Endodermal cell (in vitro differentiated cells): ENCODE measurements at regions not wholly inside any gene's neighbourhood (a gene's known extent, or its start where the extent isn't known, plus 50 kb on each side); places are given as distances from the start of the nearest gene placed in this dataset.

Source experiments
- DNase-seq: peaks from one replicate; pipeline ENCODE4 v3.0.0-alpha.2; 2017
- H3K27ac ChIP-seq: 2 replicates; pipeline ENCODE4 v1.5.1; 2013; ENCODE audit warnings: mild to moderate bottlenecking, low read depth, low read length, moderate library complexity
- H3K27me3 ChIP-seq: 2 replicates; pipeline ENCODE4 v1.6.1; 2013; ENCODE audit warnings: mild to moderate bottlenecking, low read length, moderate library complexity; ENCODE audit not compliant: insufficient read depth, control insufficient read depth, poor library complexity, severe bottlenecking
- H3K36me3 ChIP-seq: 2 replicates; pipeline ENCODE4 v1.7.0; 2013; ENCODE audit warnings: mild to moderate bottlenecking, low read length, moderate library complexity; ENCODE audit not compliant: control insufficient read depth, insufficient read depth
- H3K4me1 ChIP-seq: one replicate; pipeline ENCODE4 v1.7.0; 2013; ENCODE audit warnings: low read length; ENCODE audit not compliant: control insufficient read depth, insufficient read depth
- H3K4me3 ChIP-seq: 2 replicates; pipeline ENCODE4 v1.5.1; 2013; ENCODE audit warnings: mild to moderate bottlenecking, low read length, moderate library complexity
- H3K9ac ChIP-seq: 2 replicates; pipeline ENCODE4 v1.6.1; 2013; ENCODE audit warnings: mild to moderate bottlenecking, low read length, moderate library complexity; ENCODE audit not compliant: poor library complexity, severe bottlenecking; ENCODE audit errors: extremely low read depth
- H3K9me3 ChIP-seq: 2 replicates; pipeline ENCODE4 v1.6.1; 2013; ENCODE audit warnings: mild to moderate bottlenecking, low read length, moderate library complexity; ENCODE audit not compliant: control insufficient read depth
- H3K27ac Mint-ChIP-seq: 2 replicates; pipeline ENCODE4 v1.8.0; 2020; ENCODE audit warnings: mixed read lengths
- H3K27me3 Mint-ChIP-seq: 2 replicates; pipeline ENCODE4 v1.8.0; 2021; ENCODE audit warnings: mild to moderate bottlenecking, mixed read lengths; ENCODE audit not compliant: insufficient read depth
- H3K36me3 Mint-ChIP-seq: 2 replicates; pipeline ENCODE4 v1.8.0; 2020; ENCODE audit warnings: low read depth, mixed read lengths
- H3K4me1 Mint-ChIP-seq: 2 replicates; pipeline ENCODE4 v1.8.0; 2020; ENCODE audit warnings: mixed read lengths
- H3K4me3 Mint-ChIP-seq: 2 replicates; pipeline ENCODE4 v1.8.0; 2020; ENCODE audit warnings: mild to moderate bottlenecking, moderate library complexity, mixed read lengths
- H3K9me3 Mint-ChIP-seq: 2 replicates; pipeline ENCODE4 v1.8.0; 2020; ENCODE audit warnings: mild to moderate bottlenecking, mixed read lengths
- WGBS, 2 experiments: methylation state at CpG; one replicate each; pipeline versions ENCODE4 v1.1.5 to v1.1.7; 2013; ENCODE audit warnings: missing lambda C conversion rate in 2 of 2, mixed read lengths in 1 of 2; ENCODE audit not compliant: insufficient coverage in 1 of 2, insufficient read length in 1 of 2; 5-methylcytosine and 5-hydroxymethylcytosine counted together
- TF ChIP-seq, protein P1 (sequence below): fragments of 200-600 bp; sonication (generic); conservative IDR thresholded peaks from 2 replicates; pipeline ENCODE4 v1.5.0; 2021; ENCODE audit warnings: antibody characterized with exemption, mild to moderate bottlenecking

DNA sequence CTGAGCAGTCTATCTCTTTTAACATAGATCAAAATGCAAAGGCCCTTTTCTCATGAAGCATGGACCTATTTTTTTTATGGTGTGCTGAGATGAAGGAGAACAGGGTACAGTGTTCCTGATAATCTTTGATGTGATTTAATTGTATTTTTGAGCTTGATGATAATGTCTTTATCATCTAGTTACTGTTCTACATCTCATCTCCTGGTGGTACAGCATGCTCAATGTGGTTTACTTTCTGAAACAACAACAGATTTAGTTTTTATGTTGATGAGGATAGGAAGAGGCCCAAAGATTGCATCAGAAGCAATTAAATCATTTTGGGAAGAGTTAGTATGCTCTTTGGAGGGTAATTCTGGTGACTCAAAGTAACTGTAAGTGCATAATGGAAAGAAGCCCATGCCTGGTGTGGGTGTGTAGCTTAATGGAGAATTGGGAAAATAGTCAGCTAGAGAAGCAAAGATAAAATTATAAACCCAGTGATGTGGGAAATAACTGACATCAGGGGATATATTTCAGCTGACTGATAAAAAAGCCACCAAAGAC is 123.0 kb upstream of the KCNN2 start:
- no peak overlapping the region for H3K27ac Mint-ChIP-seq
- Histone ChIP-seq H3K36me3 (no peaks in the 10 kb centered on the region), H3K9ac (no peak overlapping the region), H3K4me1 (no peaks in the 10 kb centered on the region), H3K27me3 (no peaks in the 10 kb centered on the region), H3K4me3 (no peak overlapping the region), H3K27ac (no peak overlapping the region), H3K9me3 (no peaks in the 10 kb centered on the region)
- no peak overlapping the region for H3K4me3 Mint-ChIP-seq
- no peaks in the 10 kb centered on the region for H3K36me3 Mint-ChIP-seq
- TF ChIP-seq, protein P1, sequence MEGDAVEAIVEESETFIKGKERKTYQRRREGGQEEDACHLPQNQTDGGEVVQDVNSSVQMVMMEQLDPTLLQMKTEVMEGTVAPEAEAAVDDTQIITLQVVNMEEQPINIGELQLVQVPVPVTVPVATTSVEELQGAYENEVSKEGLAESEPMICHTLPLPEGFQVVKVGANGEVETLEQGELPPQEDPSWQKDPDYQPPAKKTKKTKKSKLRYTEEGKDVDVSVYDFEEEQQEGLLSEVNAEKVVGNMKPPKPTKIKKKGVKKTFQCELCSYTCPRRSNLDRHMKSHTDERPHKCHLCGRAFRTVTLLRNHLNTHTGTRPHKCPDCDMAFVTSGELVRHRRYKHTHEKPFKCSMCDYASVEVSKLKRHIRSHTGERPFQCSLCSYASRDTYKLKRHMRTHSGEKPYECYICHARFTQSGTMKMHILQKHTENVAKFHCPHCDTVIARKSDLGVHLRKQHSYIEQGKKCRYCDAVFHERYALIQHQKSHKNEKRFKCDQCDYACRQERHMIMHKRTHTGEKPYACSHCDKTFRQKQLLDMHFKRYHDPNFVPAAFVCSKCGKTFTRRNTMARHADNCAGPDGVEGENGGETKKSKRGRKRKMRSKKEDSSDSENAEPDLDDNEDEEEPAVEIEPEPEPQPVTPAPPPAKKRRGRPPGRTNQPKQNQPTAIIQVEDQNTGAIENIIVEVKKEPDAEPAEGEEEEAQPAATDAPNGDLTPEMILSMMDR = no peak
- H3K4me1 Mint-ChIP-seq = no peaks in the 10 kb centered on the region
- no peaks in the 10 kb centered on the region for H3K9me3 Mint-ChIP-seq
- no peaks in the 10 kb centered on the region for H3K27me3 Mint-ChIP-seq
- no peak for DNase-seq

DNA sequence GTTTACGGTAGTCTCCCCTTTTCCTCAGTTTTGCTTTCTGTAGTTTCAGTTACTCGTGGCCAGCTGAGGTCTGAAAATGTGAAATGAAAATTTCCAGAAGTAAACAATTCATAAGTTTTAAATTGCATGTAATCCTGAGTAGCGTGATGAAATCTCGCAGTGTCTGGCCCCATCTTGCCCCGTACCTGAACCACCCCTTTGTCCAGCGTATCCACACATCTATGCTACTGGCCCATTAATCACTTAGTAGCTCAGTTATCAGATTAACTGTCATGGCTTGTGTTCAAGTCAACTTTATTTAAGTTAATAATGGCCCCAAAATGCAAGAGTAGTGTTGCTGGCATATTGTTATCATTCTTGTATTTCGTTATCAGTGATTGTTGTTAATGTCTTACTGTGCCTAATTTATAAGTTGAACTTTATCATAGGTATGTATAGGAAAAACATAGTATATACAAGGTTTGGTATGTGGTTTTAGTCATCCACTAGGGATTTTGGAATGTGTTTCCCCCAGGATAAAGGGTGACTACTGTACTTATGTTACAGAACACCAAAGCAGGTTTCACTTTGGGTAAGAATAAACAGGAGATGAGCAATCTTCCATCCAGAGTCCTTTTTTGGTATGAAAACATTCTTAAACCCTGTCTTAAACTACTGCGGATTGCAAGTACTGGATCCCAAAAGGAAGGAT is 118.4 kb upstream of the KCNN2 start:
- no peaks in the 10 kb centered on the region for H3K36me3 ChIP-seq
- Mint-ChIP-seq H3K36me3 (no peaks in the 10 kb centered on the region), H3K27ac (no peak overlapping the region), H3K27me3 (no peaks in the 10 kb centered on the region), H3K4me1 (no peaks in the 10 kb centered on the region), H3K9me3 (no peaks in the 10 kb centered on the region), H3K4me3 (no peak overlapping the region)
- DNase-seq = no peak
- H3K27ac ChIP-seq = no peak overlapping the region
- no peaks in the 10 kb centered on the region for H3K9me3 ChIP-seq
- no peak overlapping the region for H3K4me3 ChIP-seq
- WGBS, 2 experiments = 94 to 98% methylated on average over 8 of the region's 8 CpGs
- no peaks in the 10 kb centered on the region for H3K27me3 ChIP-seq
- H3K4me1 ChIP-seq = no peaks in the 10 kb centered on the region
- H3K9ac ChIP-seq = no peak overlapping the region
- TF ChIP-seq, protein P1 = no peak

DNA sequence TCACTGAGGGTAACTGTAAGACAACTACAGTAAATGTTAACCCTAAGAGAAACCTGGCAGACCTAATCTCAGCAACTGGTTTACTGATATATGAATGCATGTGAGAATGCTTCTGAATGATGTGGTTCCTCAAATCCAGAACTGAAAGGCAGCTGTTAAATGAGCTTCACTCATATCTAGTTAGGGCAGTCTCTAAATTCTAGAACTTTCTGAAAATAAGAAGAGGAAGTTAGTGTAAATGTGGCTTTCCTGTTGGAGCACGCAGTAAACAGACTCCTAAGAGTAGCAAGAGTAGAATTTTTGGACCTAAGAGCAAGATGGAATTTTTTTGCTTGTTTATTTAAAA is 117.9 kb upstream of the KCNN2 start:
- no peaks in the 10 kb centered on the region for H3K9me3 Mint-ChIP-seq
- Histone ChIP-seq H3K27ac (no peak overlapping the region), H3K27me3 (no peaks in the 10 kb centered on the region), H3K4me1 (no peaks in the 10 kb centered on the region), H3K4me3 (no peak overlapping the region), H3K9me3 (no peaks in the 10 kb centered on the region), H3K36me3 (no peaks in the 10 kb centered on the region), H3K9ac (no peak overlapping the region)
- no peak overlapping the region for H3K27ac Mint-ChIP-seq
- H3K27me3 Mint-ChIP-seq = no peaks in the 10 kb centered on the region
- no peak overlapping the region for H3K4me3 Mint-ChIP-seq
- H3K36me3 Mint-ChIP-seq = no peaks in the 10 kb centered on the region
- H3K4me1 Mint-ChIP-seq = no peaks in the 10 kb centered on the region
- TF ChIP-seq, protein P1 = no peak
- no peak for DNase-seq
- 96% methylated on average over 1 of the region's 1 CpG; no CpG with 5 or more reads in 1 of the 2 experiments for WGBS, 2 experiments
